Hepatocyte (in vitro differentiated cells): ENCODE measurements at regions not wholly inside any gene's neighbourhood (a gene's known extent, or its start where the extent isn't known, plus 50 kb on each side); places are given as distances from the start of the nearest gene placed in this dataset.

ENCODE experiments used
- DNase-seq: peaks from one replicate; pipeline ENCODE4 v3.0.0-alpha.2; 2016; ENCODE audit warnings: low spot score
- H2AFZ ChIP-seq: fragments of 200-600 bp; sonication (generic); 2 replicates; pipeline ENCODE4 v1.6.0; 2016; ENCODE audit warnings: antibody characterized with exemption, mild to moderate bottlenecking
- H3K27ac ChIP-seq: fragments of 200-600 bp; sonication (generic); 2 replicates; pipeline ENCODE4 v1.5.1; 2016; ENCODE audit warnings: mild to moderate bottlenecking
- H3K27me3 ChIP-seq: fragments of 200-600 bp; sonication (generic); 2 replicates; pipeline ENCODE4 v1.6.1; 2016
- H3K36me3 ChIP-seq: fragments of 200-600 bp; sonication (generic); replicated peaks from 2 replicates; pipeline ENCODE4 v1.5.1; 2016; ENCODE audit warnings: low read depth; ENCODE audit not compliant: insufficient read depth
- H3K4me1 ChIP-seq: fragments of 200-600 bp; sonication (generic); 2 replicates; pipeline ENCODE4 v1.5.1; 2016; ENCODE audit warnings: mild to moderate bottlenecking, moderate library complexity; ENCODE audit not compliant: insufficient read depth
- H3K4me2 ChIP-seq: fragments of 200-600 bp; sonication (generic); 2 replicates; pipeline ENCODE4 v1.6.0; 2016
- H3K4me3 ChIP-seq: fragments of 200-600 bp; sonication (generic); 2 replicates; pipeline ENCODE4 v1.5.1; 2016; ENCODE audit warnings: mild to moderate bottlenecking
- H3K79me2 ChIP-seq: fragments of 200-600 bp; sonication (generic); 2 replicates; pipeline ENCODE4 v1.6.0; 2017; ENCODE audit warnings: mild to moderate bottlenecking
- H3K9me2 ChIP-seq: fragments of 200-600 bp; sonication (generic); replicated peaks from 2 replicates; pipeline ENCODE4 v1.6.0; 2017; ENCODE audit warnings: mild to moderate bottlenecking; ENCODE audit not compliant: insufficient read depth
- H3K9me3 ChIP-seq: fragments of 200-600 bp; sonication (generic); 2 replicates; pipeline ENCODE4 v1.5.1; 2016; ENCODE audit warnings: low read depth, mild to moderate bottlenecking
- H4K20me1 ChIP-seq: fragments of 200-600 bp; sonication (generic); 2 replicates; pipeline ENCODE4 v1.6.0; 2016; ENCODE audit warnings: mild to moderate bottlenecking; ENCODE audit not compliant: insufficient read depth, poor library complexity, severe bottlenecking
- EZH2 ChIP-seq: fragments of 200-600 bp; sonication (generic); IDR thresholded peaks from 2 replicates; pipeline ENCODE4 v1.6.1; 2016; ENCODE audit warnings: antibody characterized with exemption, mild to moderate bottlenecking, borderline replicate concordance
- EZH2phosphoT487 ChIP-seq: fragments of 200-600 bp; sonication (generic); IDR thresholded peaks from one replicate; pipeline ENCODE4 v1.6.1; 2018; ENCODE audit warnings: antibody characterized with exemption, mild to moderate bottlenecking, low read depth, moderate library complexity; ENCODE audit not compliant: unreplicated experiment, severe bottlenecking
- WGBS: methylation state at CpG from one replicate; pipeline ENCODE4 v1.1.6; 2016; ENCODE audit warnings: low lambda C conversion rate; ENCODE audit errors: missing lambda C conversion rate; 5-methylcytosine and 5-hydroxymethylcytosine counted together
- TF ChIP-seq, protein P1 (sequence below): fragments of 200-600 bp; sonication (generic); IDR thresholded peaks from 2 replicates; pipeline ENCODE4 v1.5.1; 2016; ENCODE audit warnings: antibody characterized with exemption, mild to moderate bottlenecking; ENCODE audit not compliant: poor library complexity

DNA sequence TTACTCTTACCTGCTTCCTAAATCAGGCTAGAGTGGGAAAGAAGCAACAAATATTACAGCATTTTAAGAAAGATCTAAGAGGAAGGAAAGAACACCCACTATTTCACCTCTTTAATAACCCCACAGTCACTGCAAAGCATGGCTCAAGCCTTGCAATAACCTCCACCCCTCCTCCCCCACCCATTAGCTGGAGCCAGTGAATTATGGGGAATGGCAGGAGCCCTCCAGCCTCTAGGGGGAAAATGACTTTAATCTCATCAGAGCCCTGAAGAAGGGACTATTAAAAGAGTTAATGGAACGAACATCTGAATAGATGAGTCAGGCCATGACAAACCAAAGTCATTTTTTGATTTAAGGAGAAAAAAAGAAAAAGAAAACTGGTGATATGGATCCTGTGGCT, 630.7 kb upstream of the PLXNA2 start:
- TF ChIP-seq, protein P1, sequence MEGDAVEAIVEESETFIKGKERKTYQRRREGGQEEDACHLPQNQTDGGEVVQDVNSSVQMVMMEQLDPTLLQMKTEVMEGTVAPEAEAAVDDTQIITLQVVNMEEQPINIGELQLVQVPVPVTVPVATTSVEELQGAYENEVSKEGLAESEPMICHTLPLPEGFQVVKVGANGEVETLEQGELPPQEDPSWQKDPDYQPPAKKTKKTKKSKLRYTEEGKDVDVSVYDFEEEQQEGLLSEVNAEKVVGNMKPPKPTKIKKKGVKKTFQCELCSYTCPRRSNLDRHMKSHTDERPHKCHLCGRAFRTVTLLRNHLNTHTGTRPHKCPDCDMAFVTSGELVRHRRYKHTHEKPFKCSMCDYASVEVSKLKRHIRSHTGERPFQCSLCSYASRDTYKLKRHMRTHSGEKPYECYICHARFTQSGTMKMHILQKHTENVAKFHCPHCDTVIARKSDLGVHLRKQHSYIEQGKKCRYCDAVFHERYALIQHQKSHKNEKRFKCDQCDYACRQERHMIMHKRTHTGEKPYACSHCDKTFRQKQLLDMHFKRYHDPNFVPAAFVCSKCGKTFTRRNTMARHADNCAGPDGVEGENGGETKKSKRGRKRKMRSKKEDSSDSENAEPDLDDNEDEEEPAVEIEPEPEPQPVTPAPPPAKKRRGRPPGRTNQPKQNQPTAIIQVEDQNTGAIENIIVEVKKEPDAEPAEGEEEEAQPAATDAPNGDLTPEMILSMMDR = no peak
- no peak for TF ChIP-seq EZH2phosphoT487
- TF ChIP-seq EZH2 = no peak
- H2AFZ ChIP-seq = no peak overlapping the region
- H3K9me3 ChIP-seq = peaks cover 5% of the 10 kb centered on the region
- WGBS = 75% methylated on average over 1 of the region's 1 CpG
- no peaks in the 10 kb centered on the region for H3K79me2 ChIP-seq
- no peak overlapping the region for H3K4me2 ChIP-seq
- no peaks in the 10 kb centered on the region for H3K4me1 ChIP-seq
- no peak for DNase-seq
- H3K9me2 ChIP-seq = no peaks in the 10 kb centered on the region
- no peaks in the 10 kb centered on the region for H4K20me1 ChIP-seq
- H3K36me3 ChIP-seq = no peaks in the 10 kb centered on the region
- no peaks in the 10 kb centered on the region for H3K27me3 ChIP-seq
- H3K27ac ChIP-seq = no peak overlapping the region
- no peak overlapping the region for H3K4me3 ChIP-seq

DNA sequence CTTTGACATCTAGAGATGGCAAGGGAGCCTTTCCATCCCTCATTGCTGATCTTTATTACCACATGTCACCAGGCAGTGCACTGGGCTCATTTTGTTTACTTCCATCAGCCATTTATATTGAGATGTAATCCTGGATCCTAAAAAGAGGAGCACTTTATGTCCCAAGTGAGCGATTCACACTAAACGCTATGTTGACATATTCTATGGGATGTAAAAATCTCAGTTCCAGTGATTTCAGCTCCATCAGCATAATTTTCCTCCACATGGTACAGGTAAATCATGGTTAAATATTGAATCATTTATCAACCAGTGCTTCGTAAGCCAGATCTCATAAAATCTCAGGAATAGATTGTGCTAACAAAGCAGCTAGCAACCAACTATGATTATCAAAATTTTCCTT, 634.8 kb upstream of the PLXNA2 start:
- no peak overlapping the region for H3K27ac ChIP-seq
- no peaks in the 10 kb centered on the region for H3K79me2 ChIP-seq
- TF ChIP-seq EZH2phosphoT487 = no peak
- TF ChIP-seq, protein P1 = no peak
- no peak for TF ChIP-seq EZH2
- WGBS = 87% methylated on average over 3 of the region's 3 CpGs
- H2AFZ ChIP-seq = no peak overlapping the region
- H3K9me2 ChIP-seq = no peaks in the 10 kb centered on the region
- no peaks in the 10 kb centered on the region for H3K36me3 ChIP-seq
- DNase-seq = no peak
- H3K9me3 ChIP-seq = no peaks in the 10 kb centered on the region
- H4K20me1 ChIP-seq = no peaks in the 10 kb centered on the region
- H3K4me1 ChIP-seq = no peaks in the 10 kb centered on the region
- H3K4me3 ChIP-seq = no peak overlapping the region
- H3K4me2 ChIP-seq = no peak overlapping the region
- no peaks in the 10 kb centered on the region for H3K27me3 ChIP-seq

DNA sequence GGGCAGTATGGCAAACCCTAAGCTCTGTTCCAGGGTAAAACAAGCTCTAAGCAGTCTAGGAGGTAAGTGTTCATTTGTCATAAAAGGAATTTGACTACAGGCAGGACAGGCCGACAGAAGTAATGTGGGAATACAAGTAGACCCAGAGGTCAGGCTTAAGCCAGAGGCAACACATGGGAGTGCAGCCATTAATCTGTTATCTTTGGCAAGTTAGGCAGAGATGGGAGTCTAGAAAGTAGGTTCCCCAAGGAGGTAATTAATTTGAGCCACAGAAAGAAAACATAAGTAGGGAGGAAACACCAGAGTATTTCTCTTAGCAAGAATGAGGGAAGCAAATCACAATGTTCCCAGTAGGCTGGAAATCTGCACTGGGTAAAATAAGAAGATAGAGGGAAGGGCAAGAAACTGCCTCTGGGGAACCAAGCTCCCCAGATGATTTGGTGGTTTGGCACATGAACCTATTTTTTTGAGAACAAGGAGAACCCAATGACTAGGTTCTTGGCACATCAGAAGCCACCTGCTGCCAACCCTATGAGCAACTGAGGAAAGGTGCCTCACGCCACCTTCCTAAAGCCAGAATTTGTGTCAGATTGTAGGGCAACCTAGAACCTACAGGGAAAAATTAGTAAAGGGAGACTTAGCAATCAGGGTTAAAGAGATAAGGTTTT, 636.4 kb upstream of the PLXNA2 start:
- H3K27ac ChIP-seq = no peak overlapping the region
- no peaks in the 10 kb centered on the region for H3K9me3 ChIP-seq
- H3K36me3 ChIP-seq = no peaks in the 10 kb centered on the region
- no peaks in the 10 kb centered on the region for H3K4me1 ChIP-seq
- no peak overlapping the region for H3K4me2 ChIP-seq
- 75% methylated on average over 2 of the region's 2 CpGs for WGBS
- no peaks in the 10 kb centered on the region for H3K9me2 ChIP-seq
- no peaks in the 10 kb centered on the region for H3K79me2 ChIP-seq
- TF ChIP-seq EZH2 = no peak
- no peak for TF ChIP-seq EZH2phosphoT487
- TF ChIP-seq, protein P1 = no peak
- DNase-seq = no peak
- no peak overlapping the region for H3K4me3 ChIP-seq
- no peak overlapping the region for H2AFZ ChIP-seq
- no peaks in the 10 kb centered on the region for H4K20me1 ChIP-seq
- no peaks in the 10 kb centered on the region for H3K27me3 ChIP-seq
